ENCODE measurements at regions not wholly inside any gene's neighbourhood (a gene's known extent, or its start where the extent isn't known, plus 50 kb on each side); places are given as distances from the start of the nearest gene placed in this dataset.

DNA sequence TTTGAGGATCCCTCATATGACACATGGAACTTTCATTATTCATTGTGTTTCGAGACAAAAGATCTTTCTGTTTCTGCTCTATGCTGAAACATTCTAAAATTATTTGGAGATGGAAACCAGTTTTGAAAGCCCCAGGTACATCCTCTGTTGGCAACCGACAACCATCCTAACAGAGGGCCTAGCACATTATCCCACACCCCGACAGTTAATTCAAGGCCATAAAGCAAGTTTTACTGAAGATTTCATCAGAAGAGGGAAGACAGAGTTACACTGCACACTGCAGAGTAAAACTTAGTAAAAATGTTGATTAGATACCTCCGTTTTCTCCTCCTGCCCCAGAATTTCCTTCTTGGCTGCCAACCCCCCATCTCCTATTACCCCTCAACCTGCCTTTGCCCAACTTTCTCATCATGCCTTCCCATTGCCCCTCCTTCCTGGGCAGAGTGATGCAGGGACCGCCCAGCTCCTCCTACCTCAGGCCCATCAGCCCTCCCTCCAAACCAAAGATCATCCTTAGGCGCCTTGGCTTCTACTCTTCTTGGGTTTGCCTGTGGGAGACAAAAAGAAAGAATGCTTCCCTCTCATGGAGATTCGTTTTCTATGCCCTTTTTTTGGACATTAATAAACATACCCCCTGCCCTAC lies 52.9 kb upstream of the CITED4 start:
- TF ChIP-seq, protein P1, sequence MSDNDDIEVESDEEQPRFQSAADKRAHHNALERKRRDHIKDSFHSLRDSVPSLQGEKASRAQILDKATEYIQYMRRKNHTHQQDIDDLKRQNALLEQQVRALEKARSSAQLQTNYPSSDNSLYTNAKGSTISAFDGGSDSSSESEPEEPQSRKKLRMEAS (IDR thresholded peaks at IDR 0.05) = no peak
- TF ChIP-seq ZBTB7A (IDR thresholded peaks at IDR 0.05; ENCODE audit: low read depth) (no peak), NFIC (IDR thresholded peaks at IDR 0.05) (no peak), EP300 (IDR thresholded peaks at IDR 0.05; ENCODE audit: borderline replicate concordance) (no peak), EGR1 (IDR thresholded peaks at IDR 0.05) (no peak), TAF1 (IDR thresholded peaks at IDR 0.05; ENCODE audit: low read depth) (no peak), FOXM1 (IDR thresholded peaks at IDR 0.05; ENCODE audit: borderline replicate concordance, low read depth) (no peak), CEBPB (IDR thresholded peaks at IDR 0.05) (no peak), RAD21 (IDR thresholded peaks at IDR 0.05; ENCODE audit: low read depth) (no peak), TEAD4 (IDR thresholded peaks at IDR 0.05) (no peak), TCF12 (IDR thresholded peaks at IDR 0.05; ENCODE audit: low read depth) (no peak), CREB1 (IDR thresholded peaks at IDR 0.05; ENCODE audit: low read depth) (no peak), YY1 (IDR thresholded peaks at IDR 0.05; ENCODE audit: low read depth) (no peak)
- TF ChIP-seq, protein P2, sequence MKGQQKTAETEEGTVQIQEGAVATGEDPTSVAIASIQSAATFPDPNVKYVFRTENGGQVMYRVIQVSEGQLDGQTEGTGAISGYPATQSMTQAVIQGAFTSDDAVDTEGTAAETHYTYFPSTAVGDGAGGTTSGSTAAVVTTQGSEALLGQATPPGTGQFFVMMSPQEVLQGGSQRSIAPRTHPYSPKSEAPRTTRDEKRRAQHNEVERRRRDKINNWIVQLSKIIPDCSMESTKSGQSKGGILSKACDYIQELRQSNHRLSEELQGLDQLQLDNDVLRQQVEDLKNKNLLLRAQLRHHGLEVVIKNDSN (IDR thresholded peaks at IDR 0.05) = no peak
- TF ChIP-seq, protein P3, sequence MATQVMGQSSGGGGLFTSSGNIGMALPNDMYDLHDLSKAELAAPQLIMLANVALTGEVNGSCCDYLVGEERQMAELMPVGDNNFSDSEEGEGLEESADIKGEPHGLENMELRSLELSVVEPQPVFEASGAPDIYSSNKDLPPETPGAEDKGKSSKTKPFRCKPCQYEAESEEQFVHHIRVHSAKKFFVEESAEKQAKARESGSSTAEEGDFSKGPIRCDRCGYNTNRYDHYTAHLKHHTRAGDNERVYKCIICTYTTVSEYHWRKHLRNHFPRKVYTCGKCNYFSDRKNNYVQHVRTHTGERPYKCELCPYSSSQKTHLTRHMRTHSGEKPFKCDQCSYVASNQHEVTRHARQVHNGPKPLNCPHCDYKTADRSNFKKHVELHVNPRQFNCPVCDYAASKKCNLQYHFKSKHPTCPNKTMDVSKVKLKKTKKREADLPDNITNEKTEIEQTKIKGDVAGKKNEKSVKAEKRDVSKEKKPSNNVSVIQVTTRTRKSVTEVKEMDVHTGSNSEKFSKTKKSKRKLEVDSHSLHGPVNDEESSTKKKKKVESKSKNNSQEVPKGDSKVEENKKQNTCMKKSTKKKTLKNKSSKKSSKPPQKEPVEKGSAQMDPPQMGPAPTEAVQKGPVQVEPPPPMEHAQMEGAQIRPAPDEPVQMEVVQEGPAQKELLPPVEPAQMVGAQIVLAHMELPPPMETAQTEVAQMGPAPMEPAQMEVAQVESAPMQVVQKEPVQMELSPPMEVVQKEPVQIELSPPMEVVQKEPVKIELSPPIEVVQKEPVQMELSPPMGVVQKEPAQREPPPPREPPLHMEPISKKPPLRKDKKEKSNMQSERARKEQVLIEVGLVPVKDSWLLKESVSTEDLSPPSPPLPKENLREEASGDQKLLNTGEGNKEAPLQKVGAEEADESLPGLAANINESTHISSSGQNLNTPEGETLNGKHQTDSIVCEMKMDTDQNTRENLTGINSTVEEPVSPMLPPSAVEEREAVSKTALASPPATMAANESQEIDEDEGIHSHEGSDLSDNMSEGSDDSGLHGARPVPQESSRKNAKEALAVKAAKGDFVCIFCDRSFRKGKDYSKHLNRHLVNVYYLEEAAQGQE (IDR thresholded peaks at IDR 0.05; ENCODE audit: low read depth) = no peak

DNA sequence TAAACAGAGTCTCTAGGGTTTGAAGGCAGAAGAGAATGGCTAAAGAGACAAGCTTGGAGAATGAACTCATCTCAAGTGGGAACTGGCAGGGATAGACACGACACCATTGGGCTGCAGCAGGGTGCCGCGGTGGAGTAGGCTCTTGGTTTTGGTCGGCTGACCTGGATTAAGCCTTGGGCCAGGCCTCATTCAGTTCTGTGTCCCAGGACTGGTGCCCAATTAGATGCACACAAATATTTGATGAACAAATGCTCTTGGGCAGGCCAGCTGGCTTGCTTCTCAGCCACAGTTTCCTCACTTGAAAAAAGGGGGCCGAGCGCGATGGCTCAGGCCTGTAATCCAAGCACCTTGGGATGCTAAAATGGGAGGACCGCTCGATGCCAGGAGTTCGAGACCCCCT lies 53.4 kb upstream of the CITED4 start:
- TF ChIP-seq TCF12 (IDR thresholded peaks at IDR 0.05; ENCODE audit: low read depth) (no peak), EP300 (IDR thresholded peaks at IDR 0.05; ENCODE audit: borderline replicate concordance) (no peak), CREB1 (IDR thresholded peaks at IDR 0.05; ENCODE audit: low read depth) (no peak), TAF1 (IDR thresholded peaks at IDR 0.05; ENCODE audit: low read depth) (no peak), CEBPB (IDR thresholded peaks at IDR 0.05) (no peak), EGR1 (IDR thresholded peaks at IDR 0.05) (no peak), ZBTB7A (IDR thresholded peaks at IDR 0.05; ENCODE audit: low read depth) (no peak), TEAD4 (IDR thresholded peaks at IDR 0.05) (no peak), YY1 (IDR thresholded peaks at IDR 0.05; ENCODE audit: low read depth) (no peak), FOXM1 (IDR thresholded peaks at IDR 0.05; ENCODE audit: borderline replicate concordance, low read depth) (no peak), RAD21 (IDR thresholded peaks at IDR 0.05; ENCODE audit: low read depth) (no peak), NFIC (IDR thresholded peaks at IDR 0.05) (no peak)
- TF ChIP-seq, protein P1 (IDR thresholded peaks at IDR 0.05) = no peak
- TF ChIP-seq, protein P2 (IDR thresholded peaks at IDR 0.05) = no peak
- TF ChIP-seq, protein P3 (IDR thresholded peaks at IDR 0.05; ENCODE audit: low read depth) = no peak

DNA sequence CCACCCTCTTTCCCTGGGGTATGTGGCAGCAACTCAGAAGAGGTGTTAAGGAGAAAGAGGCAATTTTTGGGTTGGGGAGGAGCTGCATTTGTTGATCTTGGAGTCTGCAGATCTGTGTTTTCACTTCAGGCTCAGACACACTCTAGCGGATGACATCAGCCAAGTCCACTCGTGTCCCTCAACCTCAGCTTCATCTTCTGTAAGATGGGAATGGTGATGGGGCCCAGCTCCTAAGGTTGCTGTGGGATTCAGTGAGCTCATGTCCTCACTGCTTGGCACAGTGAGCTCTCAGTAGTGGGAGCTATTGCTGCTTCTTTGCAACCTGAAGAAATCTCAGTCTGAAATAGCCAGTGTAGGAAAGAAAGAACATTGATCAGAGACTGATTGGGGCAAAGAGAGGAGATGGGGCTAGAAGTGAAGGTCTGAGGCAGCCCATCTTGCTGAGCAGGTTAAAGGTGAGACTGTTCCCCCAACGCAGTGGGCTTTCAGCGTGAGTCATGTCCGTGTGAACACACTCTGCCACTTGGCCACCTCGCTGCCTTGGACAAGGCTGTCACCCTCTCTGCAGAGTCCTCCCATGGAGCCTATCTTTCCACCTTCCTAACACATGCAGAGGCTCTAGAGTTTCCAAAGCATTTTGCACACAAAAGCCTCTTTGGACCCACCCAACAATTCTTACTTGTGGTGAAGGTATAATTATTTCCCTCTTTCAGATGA lies 56.0 kb upstream of the CITED4 start:
- TF ChIP-seq, protein P3 (IDR thresholded peaks at IDR 0.05; ENCODE audit: low read depth) = no peak
- TF ChIP-seq FOXM1 (IDR thresholded peaks at IDR 0.05; ENCODE audit: borderline replicate concordance, low read depth) (no peak), CREB1 (IDR thresholded peaks at IDR 0.05; ENCODE audit: low read depth) (no peak), RAD21 (IDR thresholded peaks at IDR 0.05; ENCODE audit: low read depth) (no peak)

DNA sequence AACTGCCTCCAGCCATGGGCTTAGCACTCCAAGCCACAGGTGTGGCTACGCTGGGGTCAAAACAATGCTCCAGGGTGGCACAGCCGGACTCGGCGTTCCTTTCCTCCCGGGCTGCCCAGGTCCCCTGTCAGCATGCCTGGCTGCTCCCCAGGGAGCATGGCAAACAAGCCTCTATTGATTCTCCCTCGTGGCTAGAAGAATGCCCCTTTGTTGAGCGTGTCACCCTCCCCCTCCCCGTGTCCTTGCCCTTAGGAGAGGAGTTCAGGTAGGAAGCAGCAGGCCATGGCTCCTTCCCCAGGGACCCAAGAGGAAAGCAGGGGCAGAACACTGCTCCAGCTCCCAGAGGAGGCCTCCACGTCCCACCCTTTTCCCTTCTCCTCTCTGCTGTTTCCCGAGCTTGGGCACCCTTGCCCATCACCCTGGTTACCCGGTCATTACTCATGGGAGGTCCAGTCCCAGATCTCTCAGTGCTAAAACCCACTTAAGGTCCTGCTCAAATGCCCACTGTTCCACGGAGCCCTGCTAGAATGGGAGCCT lies 57.4 kb upstream of the CITED4 start:
- TF ChIP-seq, protein P1 (IDR thresholded peaks at IDR 0.05) = peak; percentile 74
- TF ChIP-seq CEBPB (IDR thresholded peaks at IDR 0.05) = no peak
- peak; percentile 63; the same call in 1 of the 2 replicates for TF ChIP-seq EP300 (IDR thresholded peaks at IDR 0.05; ENCODE audit: borderline replicate concordance)

All from Ishikawa (cell line).